Dendritic cell treated with granulocyte-macrophage colony-stimulating factor and Interleukin-4, amounts not matched to agents 40 ng/mL and 50 ng/mL, for 4 days (primary cell): ENCODE measurements at regions not wholly inside any gene's neighbourhood (a gene's known extent, or its start where the extent isn't known, plus 50 kb on each side); places are given as distances from the start of the nearest gene placed in this dataset.
"Not testable (repeated sequence)": the region's sequence is repeated elsewhere in the genome, so short reads cannot be mapped to it uniquely, and the experiment has no call there.

ENCODE experiments used
- H3K27ac Mint-ChIP-seq: one replicate; pipeline ENCODE4 v1.8.0; 2022; ENCODE audit warnings: mild to moderate bottlenecking, mixed read lengths
- H3K27me3 Mint-ChIP-seq: one replicate; pipeline ENCODE4 v1.8.0; 2022; ENCODE audit warnings: mild to moderate bottlenecking, mixed read lengths
- H3K36me3 Mint-ChIP-seq: one replicate; pipeline ENCODE4 v1.8.0; 2022; ENCODE audit warnings: low read depth, mixed read lengths
- H3K4me1 Mint-ChIP-seq: one replicate; pipeline ENCODE4 v1.8.0; 2022; ENCODE audit warnings: low read depth, mixed read lengths
- H3K4me3 Mint-ChIP-seq: one replicate; pipeline ENCODE4 v1.8.0; 2022; ENCODE audit warnings: mild to moderate bottlenecking, moderate library complexity, mixed read lengths
- H3K9me3 Mint-ChIP-seq: one replicate; pipeline ENCODE4 v1.8.0; 2022; ENCODE audit warnings: mixed read lengths
- intact Hi-C: fragments of 100-400 bp; cut with micrococcal nuclease; formaldehyde crosslinking; loops from one replicate; pipeline ENCODE4 v1.15.0; 2022

DNA sequence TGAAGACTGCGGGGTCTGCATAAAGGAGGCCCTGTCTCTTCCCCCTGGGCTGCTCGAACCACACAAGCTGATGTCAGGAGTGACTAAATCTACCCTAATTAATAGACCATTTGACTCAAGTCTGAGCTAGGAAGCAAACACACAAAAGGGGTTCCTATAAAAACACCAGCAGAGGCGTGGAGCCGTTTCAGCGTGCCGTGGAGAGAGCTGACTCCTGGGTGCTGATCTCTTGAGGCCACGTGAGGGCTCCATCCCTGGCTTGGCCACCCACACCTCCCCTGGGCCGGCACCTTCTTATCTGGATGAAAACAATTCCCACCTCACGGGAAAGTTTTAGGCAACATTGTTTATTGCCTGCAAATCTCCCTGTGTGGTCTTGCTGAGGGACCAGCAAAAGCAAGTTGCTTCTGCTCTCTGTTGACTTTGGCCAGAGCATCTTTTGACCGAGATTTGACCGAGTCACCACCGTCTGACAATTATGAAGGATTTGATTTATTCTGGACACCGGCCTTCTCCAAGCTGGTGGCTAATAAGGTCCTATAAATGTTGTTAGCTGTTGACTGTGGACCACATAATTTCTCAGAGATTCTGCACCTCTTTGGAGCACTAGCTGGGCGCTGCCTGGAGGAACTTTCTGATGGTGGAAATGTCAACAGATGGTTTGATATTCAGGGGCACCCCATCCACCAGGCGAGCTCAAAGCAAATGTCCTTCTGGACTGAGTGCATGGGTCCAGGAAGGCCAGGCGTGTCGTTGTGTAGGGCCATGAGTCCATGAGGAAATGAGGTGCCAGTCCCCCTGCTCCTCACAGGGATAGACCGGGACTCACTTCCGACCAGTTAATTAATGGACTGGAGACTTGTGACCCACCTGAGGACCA, 330.0 kb downstream of the CACNA1B start:
- H3K27me3 Mint-ChIP-seq, H3K27ac Mint-ChIP-seq, intact Hi-C loops, H3K4me3 Mint-ChIP-seq, H3K36me3 Mint-ChIP-seq, H3K9me3 Mint-ChIP-seq: not testable (repeated sequence)
- peaks cover 33% of the 10 kb centered on the region for H3K4me1 Mint-ChIP-seq

DNA sequence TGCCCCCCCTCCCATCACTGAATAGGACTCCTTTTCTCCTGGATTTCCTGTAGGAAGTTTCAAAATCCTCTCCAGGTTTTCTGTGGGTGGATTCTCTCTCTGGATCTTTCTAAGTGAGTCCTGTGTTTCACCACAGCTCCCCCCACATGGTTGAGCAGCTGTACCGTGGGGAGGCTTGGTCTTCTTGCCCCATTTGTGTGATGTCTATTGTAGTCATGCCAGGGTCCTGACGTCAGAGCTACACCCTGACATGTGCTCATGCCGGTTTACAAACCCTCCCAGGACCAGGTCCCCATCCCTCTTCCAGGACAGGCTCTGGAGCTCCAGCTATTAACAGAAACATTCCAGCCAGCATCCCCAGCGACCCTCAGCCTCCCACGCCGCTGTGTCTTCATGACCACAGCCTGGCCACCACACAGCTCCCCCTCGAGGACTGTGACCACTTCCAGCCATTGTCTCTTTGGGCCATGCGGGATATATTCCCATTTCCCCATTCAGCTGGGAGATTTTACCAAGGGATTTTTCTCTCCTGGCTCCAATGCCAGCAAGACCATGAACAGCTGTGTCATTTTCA, 331.6 kb downstream of the CACNA1B start:
- intact Hi-C loops, H3K4me3 Mint-ChIP-seq, H3K9me3 Mint-ChIP-seq, H3K36me3 Mint-ChIP-seq, H3K27me3 Mint-ChIP-seq: not testable (repeated sequence)
- H3K4me1 Mint-ChIP-seq, result peaks cover 43% of the 10 kb centered on the region
- H3K27ac Mint-ChIP-seq, result peak overlapping the region; percentile 10

DNA sequence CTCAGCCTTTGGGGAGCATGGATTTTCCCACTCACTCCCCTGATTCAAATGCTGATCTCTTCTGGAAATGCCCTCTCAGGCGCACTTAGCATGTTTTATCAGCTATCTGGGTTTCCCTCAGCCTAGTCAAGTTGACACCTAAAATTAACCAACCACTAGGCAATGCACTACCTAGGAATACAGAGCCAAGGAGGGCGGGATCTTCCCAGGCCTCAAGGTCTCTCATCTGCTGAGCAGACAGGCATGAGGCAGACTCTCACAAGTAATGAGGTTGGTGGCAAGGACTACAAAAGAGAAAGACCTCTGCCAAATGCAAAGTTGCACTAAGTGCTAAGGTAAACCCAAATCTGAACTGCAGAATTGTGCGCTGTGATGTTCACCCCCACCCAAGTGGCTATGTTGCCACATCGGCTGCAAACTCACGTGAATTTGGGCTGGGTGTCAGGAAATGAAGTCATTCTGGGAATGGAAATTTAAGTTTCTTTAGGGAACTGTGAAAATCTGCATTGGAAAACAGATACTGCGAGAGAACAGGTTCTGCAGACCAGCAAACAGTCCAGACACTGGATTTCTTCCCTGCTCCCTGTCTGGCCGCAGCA, 332.9 kb downstream of the CACNA1B start:
- H3K27me3 Mint-ChIP-seq, H3K27ac Mint-ChIP-seq, H3K9me3 Mint-ChIP-seq, intact Hi-C loops, H3K36me3 Mint-ChIP-seq, H3K4me3 Mint-ChIP-seq: not testable (repeated sequence)
- peaks cover 43% of the 10 kb centered on the region for H3K4me1 Mint-ChIP-seq

DNA sequence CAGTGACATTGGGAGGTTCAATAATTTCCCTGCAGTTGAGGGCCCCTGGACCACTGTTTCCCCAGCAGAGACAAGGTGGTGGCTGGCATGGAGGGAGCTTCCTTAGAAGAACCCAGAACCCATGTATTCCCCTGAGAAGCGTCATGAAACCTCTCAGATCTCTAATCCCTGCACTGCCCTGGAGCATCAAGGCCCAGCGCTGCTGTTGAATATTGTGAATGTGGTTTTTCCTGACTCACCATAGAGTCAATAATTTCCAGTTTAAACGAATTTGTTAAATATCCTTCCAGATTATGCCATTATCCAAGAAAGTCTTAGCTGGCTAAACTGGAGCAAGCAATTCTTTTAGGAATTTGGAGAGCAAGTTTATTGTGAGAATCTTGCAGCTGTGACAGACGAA, 333.5 kb downstream of the CACNA1B start:
- H3K27me3 Mint-ChIP-seq, H3K4me3 Mint-ChIP-seq, intact Hi-C loops, H3K36me3 Mint-ChIP-seq, H3K27ac Mint-ChIP-seq, H3K9me3 Mint-ChIP-seq: not testable (repeated sequence)
- H3K4me1 Mint-ChIP-seq, result peaks cover 43% of the 10 kb centered on the region

GRCh38 chr9:138211544-138212219, 334.1 kb downstream of the CACNA1B start:
- H3K27me3 Mint-ChIP-seq, intact Hi-C loops, H3K36me3 Mint-ChIP-seq, H3K27ac Mint-ChIP-seq, H3K9me3 Mint-ChIP-seq, H3K4me3 Mint-ChIP-seq: not testable (repeated sequence)
- H3K4me1 Mint-ChIP-seq, result peaks cover 45% of the 10 kb centered on the region

- peaks cover 55% of the 10 kb centered on the region for H3K4me1 Mint-ChIP-seq
- H3K27me3 Mint-ChIP-seq, H3K36me3 Mint-ChIP-seq, H3K4me3 Mint-ChIP-seq, H3K27ac Mint-ChIP-seq, intact Hi-C loops, H3K9me3 Mint-ChIP-seq: not testable (repeated sequence)
These were observed 335.2 kb downstream of the CACNA1B start for GRCh38 chr9:138212811-138213210.

DNA sequence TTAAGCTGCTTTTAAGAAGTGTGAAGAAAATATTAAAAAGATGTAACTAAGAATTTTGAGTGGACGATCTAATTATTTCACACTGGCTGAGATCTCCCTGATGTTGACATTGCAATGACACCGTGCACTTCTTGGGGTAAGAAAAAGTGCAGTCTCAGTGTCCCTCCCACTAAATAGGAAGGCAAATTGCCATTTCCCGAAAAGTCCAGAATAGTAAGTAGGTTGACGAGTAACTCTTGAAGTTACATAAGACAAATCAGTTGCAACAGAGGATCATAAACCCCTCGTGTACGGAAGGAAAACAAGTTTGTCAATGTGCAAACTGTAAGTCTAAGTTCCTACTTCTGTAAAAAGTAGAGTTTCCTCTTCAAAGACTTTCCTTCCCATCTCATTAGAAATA, 336.2 kb downstream of the CACNA1B start:
- H3K4me1 Mint-ChIP-seq, result peaks cover 55% of the 10 kb centered on the region
- H3K27me3 Mint-ChIP-seq, H3K36me3 Mint-ChIP-seq, H3K9me3 Mint-ChIP-seq, intact Hi-C loops: not testable (repeated sequence)
- peak overlapping the region; percentile 72 for H3K27ac Mint-ChIP-seq
- H3K4me3 Mint-ChIP-seq, result peak overlapping the region; percentile 23

GRCh38 chr9:138214548-138214947, 337.0 kb downstream of the CACNA1B start:
- not testable (repeated sequence) for H3K27ac Mint-ChIP-seq

DNA sequence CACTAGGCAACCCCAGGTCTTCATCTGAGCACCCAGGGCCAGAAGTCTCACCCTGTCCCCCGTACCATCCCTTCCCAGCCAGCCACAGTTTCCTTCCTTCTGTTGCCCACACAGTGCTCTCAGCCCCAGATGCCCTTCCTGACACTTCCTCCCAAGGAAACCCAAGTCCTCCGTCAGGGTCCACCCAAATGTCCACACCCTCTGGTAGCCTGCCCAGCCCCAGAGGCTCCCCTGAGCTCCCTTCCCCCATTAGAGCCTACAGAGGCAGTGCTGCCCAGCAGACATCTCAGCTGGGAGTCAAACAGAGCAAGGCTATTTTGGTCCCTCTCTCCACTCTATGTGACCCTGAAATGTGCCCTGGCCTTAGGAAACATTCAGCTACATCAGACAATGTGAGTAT, 338.0 kb downstream of the CACNA1B start:
- intact Hi-C loops, H3K9me3 Mint-ChIP-seq, H3K27me3 Mint-ChIP-seq, H3K4me3 Mint-ChIP-seq, H3K27ac Mint-ChIP-seq, H3K36me3 Mint-ChIP-seq: not testable (repeated sequence)
- peaks cover 40% of the 10 kb centered on the region for H3K4me1 Mint-ChIP-seq

More at GRCh38 chr9:138214548-138214947, 337.0 kb downstream of the CACNA1B start:
- H3K9me3 Mint-ChIP-seq, H3K4me3 Mint-ChIP-seq, intact Hi-C loops, H3K36me3 Mint-ChIP-seq, H3K27me3 Mint-ChIP-seq: not testable (repeated sequence)
- H3K4me1 Mint-ChIP-seq, result peaks cover 50% of the 10 kb centered on the region

DNA sequence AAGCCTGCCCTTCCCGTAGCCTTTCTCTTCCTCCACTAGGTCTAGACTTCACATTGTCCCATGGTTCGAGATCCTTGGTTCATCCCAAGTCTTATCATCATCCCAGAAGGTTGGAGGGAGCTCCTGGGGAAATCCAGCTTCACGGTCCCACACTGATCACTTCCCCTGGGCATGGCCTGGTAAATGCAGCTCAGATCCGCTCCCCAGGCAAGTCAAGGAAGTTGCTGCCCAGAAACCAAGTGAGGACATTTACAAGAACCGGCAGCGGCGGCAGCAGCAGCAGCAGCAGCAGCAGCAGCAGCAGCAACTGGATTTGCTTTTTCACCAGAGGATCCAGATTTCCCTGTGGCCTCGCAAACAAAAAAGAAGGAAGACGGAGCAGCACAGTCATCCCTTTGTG, 339.2 kb downstream of the CACNA1B start:
- Mint-ChIP-seq H3K27ac (peak overlapping the region; percentile 76), H3K4me3 (peak overlapping the region; percentile 42), H3K4me1 (peaks cover 30% of the 10 kb centered on the region)
- H3K36me3 Mint-ChIP-seq, intact Hi-C loops, H3K9me3 Mint-ChIP-seq, H3K27me3 Mint-ChIP-seq: not testable (repeated sequence)

DNA sequence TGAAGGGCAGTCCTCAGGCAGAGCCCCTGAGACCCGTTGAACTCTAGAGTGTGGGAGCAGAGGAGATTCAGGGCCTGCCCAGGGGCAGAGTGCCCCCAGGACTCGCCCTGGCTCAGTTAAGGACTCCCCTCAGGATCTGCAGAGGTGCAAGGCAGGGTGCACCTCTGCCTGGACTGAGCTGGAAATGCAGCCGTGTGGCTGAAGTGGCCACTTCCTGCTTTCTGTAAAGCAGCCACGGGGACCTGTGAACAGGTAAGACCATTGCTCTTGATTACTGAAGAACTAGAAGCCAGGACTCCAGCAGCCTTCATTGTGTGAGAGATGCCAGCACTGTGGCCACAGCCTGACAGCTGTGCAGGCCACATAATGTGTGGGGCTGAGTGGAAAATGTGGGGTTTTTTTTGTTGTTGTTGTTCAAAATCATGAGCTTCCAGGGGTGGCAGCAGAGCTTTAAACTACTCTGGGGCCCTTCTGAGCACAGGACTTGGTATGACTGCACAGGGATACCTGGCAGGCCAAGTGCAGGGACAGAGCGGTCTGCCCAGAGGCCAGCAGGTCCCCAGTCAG, 339.8 kb downstream of the CACNA1B start:
- H3K27ac Mint-ChIP-seq, result peak overlapping the region; percentile 76
- H3K27me3 Mint-ChIP-seq, H3K36me3 Mint-ChIP-seq, intact Hi-C loops, H3K9me3 Mint-ChIP-seq: not testable (repeated sequence)
- H3K4me1 Mint-ChIP-seq, result peaks cover 24% of the 10 kb centered on the region
- peak overlapping the region; percentile 42 for H3K4me3 Mint-ChIP-seq

DNA sequence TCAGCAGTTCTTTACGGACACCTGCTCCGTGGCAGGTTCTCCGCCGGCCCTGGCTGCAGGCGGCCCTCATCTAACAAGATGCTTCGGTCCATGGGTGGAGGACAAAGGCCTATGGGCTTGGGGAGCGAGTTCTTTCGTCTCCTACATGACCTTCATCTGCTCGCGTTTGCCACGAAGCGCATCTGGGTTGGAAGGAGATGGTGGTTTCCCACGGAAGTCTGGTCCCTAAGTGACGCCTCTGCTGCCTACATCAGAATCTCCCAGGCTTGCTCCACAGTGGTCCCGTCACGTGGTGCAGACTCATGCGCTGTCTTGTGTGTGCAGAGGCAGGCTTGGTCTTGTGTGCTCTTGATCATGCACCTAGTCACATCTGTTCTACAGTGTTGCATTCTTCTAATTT, 341.7 kb downstream of the CACNA1B start:
- H3K36me3 Mint-ChIP-seq, H3K27ac Mint-ChIP-seq, H3K9me3 Mint-ChIP-seq, H3K4me3 Mint-ChIP-seq, H3K27me3 Mint-ChIP-seq, intact Hi-C loops: not testable (repeated sequence)
- peaks cover 13% of the 10 kb centered on the region for H3K4me1 Mint-ChIP-seq

GRCh38 chr9:138221446-138222054, 344.0 kb downstream of the CACNA1B start:
- H3K27ac Mint-ChIP-seq, result not testable (repeated sequence)

GRCh38 chr9:138237099-138237498, 359.5 kb downstream of the CACNA1B start:
- H3K27ac Mint-ChIP-seq, H3K4me1 Mint-ChIP-seq, H3K4me3 Mint-ChIP-seq, H3K36me3 Mint-ChIP-seq, H3K9me3 Mint-ChIP-seq, H3K27me3 Mint-ChIP-seq, intact Hi-C loops: not testable (repeated sequence)

More at GRCh38 chr9:138221446-138222054, 344.0 kb downstream of the CACNA1B start:
- intact Hi-C loops, H3K27me3 Mint-ChIP-seq, H3K4me3 Mint-ChIP-seq, H3K9me3 Mint-ChIP-seq, H3K36me3 Mint-ChIP-seq: not testable (repeated sequence)
- peaks cover 12% of the 10 kb centered on the region for H3K4me1 Mint-ChIP-seq
